ENCODE measurements at regions not wholly inside any gene's neighbourhood (a gene's known extent, or its start where the extent isn't known, plus 50 kb on each side); places are given as distances from the start of the nearest gene placed in this dataset.

DNA sequence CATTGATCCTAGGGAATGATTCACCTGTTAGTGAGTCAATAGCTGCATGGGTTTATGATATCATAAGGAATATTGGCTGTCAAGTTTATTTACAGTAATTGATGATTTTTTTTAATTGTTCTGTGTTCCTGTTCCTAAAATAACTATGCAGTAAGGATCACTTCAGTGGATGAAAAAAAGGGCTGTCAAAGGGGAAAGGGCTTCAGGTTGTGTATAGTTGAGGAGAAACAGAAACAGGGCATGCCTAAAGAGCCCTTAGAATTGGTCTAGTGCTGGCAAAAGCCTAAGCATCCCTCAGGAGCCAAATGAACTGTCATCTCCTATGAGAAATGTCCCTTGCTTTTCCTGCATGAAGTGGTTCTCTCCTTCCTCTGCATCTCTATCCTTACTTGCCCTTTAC, 444.9 kb downstream of the RMST start:
- TF ChIP-seq POLR2A (IDR thresholded peaks at IDR 0.05) (no peak), CTCF (IDR thresholded peaks at IDR 0.05) (no peak)
